GM12865 (cell line): ENCODE measurements at regions not wholly inside any gene's neighbourhood (a gene's known extent, or its start where the extent isn't known, plus 50 kb on each side); places are given as distances from the start of the nearest gene placed in this dataset.

ENCODE experiments used
- DNase-seq: peaks from one replicate; pipeline ENCODE4 v3.0.0; 2010; ENCODE audit warnings: low read depth
- H3K4me3 ChIP-seq: 2 replicates; pipeline ENCODE4 v1.5.1; 2011; ENCODE audit warnings: mild to moderate bottlenecking, low read depth, low read length, control low read depth
- TF ChIP-seq, protein P1 (sequence below): IDR thresholded peaks from 2 replicates; pipeline ENCODE4 v1.5.1; 2011; ENCODE audit warnings: low read length, control low read depth, low read depth, inconsistent platforms; ENCODE audit not compliant: insufficient read depth; ENCODE audit errors: missing control alignments

DNA sequence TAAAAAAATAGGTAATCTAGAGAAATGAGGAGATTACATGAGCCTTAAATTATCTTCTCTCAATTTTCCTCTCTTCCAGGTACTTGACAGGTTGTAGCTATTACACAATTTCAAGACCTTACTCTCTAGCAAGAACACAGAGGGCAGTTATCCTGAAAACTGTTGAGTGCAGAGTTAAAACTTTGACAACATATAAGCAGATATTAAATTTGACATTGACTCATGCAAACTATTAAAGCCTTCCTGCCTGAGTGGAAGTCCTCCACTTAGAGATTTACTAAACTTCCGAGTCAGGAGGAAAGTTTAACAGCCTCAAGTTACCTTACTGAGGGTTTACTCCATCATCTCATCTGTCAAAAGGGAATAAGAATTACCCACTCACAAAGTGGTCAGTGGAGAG lies 73.5 kb upstream of the ARID5B start:
- TF ChIP-seq, protein P1, sequence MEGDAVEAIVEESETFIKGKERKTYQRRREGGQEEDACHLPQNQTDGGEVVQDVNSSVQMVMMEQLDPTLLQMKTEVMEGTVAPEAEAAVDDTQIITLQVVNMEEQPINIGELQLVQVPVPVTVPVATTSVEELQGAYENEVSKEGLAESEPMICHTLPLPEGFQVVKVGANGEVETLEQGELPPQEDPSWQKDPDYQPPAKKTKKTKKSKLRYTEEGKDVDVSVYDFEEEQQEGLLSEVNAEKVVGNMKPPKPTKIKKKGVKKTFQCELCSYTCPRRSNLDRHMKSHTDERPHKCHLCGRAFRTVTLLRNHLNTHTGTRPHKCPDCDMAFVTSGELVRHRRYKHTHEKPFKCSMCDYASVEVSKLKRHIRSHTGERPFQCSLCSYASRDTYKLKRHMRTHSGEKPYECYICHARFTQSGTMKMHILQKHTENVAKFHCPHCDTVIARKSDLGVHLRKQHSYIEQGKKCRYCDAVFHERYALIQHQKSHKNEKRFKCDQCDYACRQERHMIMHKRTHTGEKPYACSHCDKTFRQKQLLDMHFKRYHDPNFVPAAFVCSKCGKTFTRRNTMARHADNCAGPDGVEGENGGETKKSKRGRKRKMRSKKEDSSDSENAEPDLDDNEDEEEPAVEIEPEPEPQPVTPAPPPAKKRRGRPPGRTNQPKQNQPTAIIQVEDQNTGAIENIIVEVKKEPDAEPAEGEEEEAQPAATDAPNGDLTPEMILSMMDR = no peak
- no peak overlapping the region for H3K4me3 ChIP-seq
- DNase-seq = no peak

DNA sequence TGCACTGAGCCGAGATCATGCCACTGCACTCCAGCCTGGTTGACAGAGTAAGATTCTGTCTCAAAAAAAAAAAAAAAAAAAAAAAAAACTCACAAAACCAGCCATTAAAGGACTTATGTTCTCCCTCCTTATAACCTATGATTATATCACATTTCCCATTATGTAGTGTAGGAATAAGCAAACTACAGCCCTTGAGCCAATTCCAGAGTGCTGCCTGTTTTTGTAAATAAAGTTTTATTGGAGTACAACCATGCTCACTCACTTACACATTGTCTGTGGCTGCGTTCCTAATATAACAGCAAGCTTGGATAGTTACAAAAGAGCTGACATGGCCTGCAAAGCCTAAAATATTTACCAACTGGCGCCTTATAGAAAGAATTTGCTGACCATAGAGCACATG lies 72.7 kb upstream of the ARID5B start:
- DNase-seq = no peak
- no peak overlapping the region for H3K4me3 ChIP-seq
- TF ChIP-seq, protein P1 = no peak

DNA sequence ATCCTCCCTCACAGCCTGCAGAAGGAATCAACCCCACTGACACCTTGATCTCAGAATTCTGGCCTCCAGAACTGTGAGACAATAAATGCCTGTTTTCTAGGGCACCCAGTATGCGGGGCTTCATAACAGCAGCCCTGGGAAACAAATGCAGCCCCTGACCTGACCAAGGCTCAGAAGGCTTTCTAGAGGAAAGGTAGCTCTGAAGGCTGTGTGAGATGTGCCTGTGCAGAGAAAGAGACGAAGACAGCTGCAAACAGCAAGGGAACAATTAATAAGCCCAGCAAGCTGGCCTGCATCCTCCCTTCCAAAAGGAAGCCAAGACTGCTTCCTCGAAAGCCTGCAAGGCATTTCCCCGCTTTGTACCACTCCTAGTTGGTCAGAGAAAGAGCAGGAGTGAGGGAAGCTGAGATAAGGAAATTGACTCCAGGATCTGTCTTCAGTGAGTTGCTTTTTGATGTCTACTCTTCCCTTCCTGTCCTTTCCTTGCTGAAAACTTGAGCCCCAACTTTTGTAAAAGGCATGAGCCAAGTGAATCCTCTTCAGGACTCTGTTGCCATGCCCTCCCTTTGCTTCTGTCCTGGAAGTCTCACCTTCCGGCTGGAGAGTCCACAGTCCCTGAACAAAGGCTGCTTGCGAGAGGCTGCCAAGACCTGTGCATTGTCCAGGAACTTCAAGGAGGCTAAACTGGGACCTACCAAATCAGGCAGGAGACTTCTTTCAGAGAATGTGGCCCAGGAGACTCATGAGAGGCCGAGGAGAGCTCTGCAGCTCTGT lies 71.2 kb upstream of the ARID5B start:
- no peak for DNase-seq
- TF ChIP-seq, protein P1 = no peak
- no peak overlapping the region for H3K4me3 ChIP-seq

DNA sequence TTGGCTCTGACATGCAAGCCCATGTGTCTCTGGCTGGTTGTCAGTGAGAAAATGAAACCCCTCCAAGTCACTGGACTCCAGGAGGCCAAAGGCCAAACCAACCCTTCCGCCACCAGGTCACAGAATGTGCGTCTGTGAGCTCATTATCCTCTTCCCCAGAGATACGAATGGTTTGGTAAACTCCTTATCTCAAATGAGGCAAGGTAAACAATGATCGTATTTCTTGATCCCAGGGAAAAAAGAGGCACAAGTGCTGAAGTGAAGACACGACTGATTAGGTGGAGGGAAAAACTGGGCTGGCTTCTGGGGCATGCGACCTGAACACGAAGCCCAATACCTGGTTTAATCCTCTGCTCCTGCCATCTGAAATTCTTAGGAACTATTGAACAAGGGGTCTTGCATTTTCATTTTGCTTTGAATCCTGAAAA lies 70.6 kb upstream of the ARID5B start:
- DNase-seq = no peak
- TF ChIP-seq, protein P1 = no peak
- H3K4me3 ChIP-seq = no peak overlapping the region

DNA sequence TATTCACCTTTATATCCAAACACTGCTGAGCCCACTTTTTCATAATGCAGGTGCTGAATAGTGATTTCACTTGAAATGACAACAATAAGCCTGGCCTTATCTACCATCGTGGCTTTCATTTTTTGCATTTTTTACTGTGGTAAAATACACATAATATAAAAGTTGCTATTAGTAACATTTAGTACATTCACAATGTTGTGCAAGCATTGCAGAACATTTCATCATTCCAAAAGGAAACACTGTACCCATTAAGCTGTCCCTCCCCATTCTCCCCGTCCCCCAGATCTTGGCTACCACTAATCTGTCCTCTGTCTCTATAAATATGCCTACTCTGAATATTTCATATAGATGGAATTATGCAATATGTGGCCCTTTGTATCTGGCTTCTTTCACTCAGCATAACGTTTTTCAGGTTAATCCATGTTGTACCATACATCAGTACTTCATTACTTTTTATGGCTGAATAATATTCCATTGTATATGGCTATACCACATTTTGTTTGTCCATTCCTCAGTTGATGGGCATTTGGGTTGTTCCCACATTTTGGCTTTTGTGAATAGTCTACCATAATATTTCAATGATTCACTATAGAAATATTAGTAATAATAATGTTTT lies 68.5 kb upstream of the ARID5B start:
- TF ChIP-seq, protein P1 = no peak
- H3K4me3 ChIP-seq = no peak overlapping the region
- DNase-seq = no peak

DNA sequence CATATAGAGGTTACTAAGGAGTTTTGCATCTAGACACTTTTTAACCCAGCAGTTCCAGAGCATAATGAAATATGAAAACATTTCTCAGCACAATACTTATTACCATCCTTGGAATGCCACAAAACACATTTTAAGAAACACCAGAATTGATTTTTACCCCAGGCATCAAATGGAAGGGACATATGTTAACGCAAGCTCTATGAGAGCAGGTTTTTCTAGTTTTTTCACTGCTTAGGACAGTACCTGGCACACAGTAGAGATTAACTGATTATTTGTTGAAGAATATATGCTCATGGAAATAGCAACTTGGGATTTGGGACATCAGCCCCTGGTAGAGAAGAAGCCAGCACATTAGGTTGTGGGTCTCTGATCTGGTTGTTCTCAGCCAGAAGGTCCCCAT lies 67.0 kb upstream of the ARID5B start:
- TF ChIP-seq, protein P1 = no peak
- DNase-seq = no peak
- no peak overlapping the region for H3K4me3 ChIP-seq
